HG02970 (cell line): ENCODE measurements at regions not wholly inside any gene's neighbourhood (a gene's known extent, or its start where the extent isn't known, plus 50 kb on each side); places are given as distances from the start of the nearest gene placed in this dataset.

ENCODE experiments used
- ATAC-seq: cut with Tn5 transposase; IDR thresholded peaks from one replicate; pipeline ENCODE4 v1.9.1; 2021; ENCODE audit warnings: mild to moderate bottlenecking, moderate library complexity, moderate number of reproducible peaks; ENCODE audit not compliant: unreplicated experiment, low FRiP score

- ATAC-seq = no peak
Measured at GRCh38 chr4:136803433-136803832, 728.9 kb downstream of the PCDH18 start.

DNA sequence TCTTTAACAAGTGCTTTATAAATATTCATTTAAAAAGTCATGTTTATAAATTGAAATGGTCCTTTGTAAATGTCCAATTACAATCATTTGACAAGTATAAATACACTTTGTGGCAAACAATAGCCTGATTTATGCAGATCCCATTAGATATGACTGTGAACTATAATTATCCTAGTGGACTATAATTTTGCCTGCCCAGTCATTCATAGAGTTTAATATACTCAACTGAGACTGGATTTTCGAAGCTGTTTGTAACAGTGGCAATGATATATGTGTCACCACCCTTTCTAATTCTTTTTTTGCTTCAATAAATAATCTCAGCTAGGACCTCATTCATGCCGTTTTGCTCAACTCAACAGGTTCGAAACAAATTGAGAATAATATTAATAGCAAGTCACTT is 732.0 kb downstream of the PCDH18 start:
- ATAC-seq = no peak

GRCh38 chr4:136796953-136797352 is 735.3 kb downstream of the PCDH18 start:
- ATAC-seq = no peak

GRCh38 chr4:136793848-136794247 is 738.4 kb downstream of the PCDH18 start:
- no peak for ATAC-seq

DNA sequence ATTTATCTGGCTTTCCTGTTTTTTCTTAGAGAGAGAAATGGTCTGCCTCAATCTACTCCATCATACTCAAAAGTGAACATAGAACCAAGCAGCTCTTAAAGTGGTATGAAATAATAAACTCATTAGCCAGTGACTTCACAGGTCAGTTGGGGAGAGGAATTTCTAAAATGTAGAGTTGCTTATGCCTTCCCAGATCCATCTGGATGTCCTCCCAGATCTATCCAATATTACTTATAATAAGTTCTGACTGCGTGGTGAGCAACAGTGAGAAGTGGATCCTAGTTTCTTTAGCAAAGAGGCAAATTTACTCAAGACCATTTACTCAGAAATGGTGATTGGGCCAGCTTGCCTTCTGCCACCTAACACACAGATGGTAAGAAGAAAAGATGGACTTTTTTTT is 748.0 kb downstream of the PCDH18 start:
- no peak for ATAC-seq

- no peak for ATAC-seq
Measured at GRCh38 chr4:136769717-136770116, 762.6 kb downstream of the PCDH18 start.

- ATAC-seq = no peak
Measured at GRCh38 chr4:136768925-136769275, 763.4 kb downstream of the PCDH18 start.

DNA sequence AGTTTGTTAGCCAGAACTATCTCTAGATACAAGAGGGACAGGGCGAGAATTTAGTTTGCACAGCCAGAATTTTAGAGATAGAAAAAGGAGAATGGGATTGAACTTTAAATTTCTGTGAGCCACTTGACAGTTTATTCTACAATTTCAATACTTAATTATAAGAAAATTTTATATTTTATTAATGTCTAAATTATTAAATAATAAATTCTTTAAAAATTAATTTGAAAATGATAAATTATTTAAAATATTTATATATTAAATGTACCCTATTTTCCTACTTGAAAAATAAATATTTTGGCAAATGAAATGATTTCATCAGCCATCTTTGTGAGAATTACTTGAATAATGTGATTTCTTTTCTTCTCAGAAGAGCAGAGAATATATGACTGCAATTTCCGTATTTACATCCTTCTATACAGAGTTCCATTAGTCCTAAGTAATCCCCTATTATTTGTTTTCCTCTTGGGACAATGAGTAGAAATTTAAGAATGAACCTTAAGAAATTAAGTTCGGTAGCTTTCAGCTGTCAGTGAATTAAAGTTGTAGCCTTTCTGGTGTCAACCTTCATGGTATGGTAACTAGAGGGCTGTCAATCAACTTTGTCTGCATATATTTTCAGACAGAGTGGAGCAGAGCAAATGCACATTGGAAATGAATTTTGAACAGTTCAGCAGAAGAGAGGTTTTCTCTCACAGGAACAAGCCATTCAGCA is 763.9 kb downstream of the PCDH18 start:
- ATAC-seq = no peak

GRCh38 chr4:136763919-136764318 is 768.4 kb downstream of the PCDH18 start:
- no peak for ATAC-seq

DNA sequence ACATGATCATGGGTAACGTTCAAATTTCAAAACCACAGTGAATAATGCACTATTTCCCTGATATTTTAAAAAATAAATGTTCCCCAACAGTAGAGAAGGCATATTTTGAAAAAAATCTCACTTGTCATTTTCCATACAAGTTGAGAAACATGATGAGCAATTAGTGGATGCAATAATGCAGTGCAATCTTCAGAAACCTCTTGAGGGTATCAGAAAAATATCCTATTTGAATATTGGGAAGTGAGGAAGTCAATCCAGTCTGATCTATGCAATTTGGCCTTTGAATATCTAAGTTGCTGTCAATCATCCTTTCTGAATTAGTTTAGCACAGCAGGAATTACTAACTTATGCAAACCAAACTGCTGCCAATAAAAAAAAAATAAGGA is 776.8 kb downstream of the PCDH18 start:
- ATAC-seq = no peak

- ATAC-seq = no peak
Measured at GRCh38 chr4:136754810-136755530, 777.3 kb downstream of the PCDH18 start.

DNA sequence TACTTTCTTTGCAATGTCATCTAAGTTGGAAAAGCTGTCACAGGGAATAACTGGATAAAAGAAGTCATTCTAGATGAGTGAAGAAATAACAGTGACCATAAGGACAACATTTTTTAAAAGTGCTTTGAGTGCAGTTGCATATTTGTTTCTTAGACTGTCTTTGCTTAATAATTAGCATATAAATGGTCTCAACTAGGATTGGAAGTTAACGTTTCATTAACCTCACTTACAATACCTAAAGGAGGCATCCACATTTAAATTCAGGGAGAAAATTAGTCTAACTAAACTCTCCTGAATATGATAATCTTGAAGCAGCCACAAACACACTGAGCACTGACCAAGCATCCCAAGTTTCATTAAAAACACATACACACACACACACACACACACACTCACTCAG is 780.7 kb downstream of the PCDH18 start:
- ATAC-seq = no peak

DNA sequence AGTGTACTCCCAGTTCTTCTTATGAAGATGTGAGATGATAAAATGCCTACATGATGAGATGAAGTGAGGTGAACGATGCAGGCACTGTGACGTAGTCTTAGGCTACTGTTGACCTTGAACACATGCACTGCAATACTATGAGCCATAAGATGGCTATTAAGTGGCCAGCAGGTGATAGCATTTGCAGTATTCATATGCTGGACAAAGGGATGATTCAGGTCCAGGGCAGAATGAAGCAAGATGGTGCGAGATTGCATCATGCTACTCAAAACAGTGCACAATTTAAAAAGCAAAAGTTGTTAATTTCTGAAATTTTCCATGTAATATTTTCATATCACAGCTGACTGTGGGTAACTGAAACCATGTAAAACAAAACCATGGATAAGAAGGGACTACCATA is 781.4 kb downstream of the PCDH18 start:
- no peak for ATAC-seq

DNA sequence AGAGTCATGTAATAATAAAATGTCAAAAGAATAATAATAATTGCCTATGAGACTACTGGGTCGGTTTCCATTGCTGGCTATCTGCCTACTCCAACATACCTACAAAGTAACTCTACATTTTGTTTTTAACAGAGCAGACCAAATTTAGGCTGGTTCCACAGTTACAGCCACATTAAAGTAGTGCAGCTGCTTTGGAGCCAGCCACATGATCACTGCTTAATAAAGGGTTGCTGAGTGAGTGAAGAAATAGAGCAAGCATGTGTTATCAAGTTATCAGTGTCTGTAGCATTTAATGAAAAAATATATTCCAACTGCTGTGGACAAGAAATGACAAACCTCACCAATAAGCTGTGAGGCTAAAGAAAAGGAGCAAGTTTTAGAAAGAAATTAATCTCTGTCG is 782.3 kb downstream of the PCDH18 start:
- ATAC-seq = no peak

DNA sequence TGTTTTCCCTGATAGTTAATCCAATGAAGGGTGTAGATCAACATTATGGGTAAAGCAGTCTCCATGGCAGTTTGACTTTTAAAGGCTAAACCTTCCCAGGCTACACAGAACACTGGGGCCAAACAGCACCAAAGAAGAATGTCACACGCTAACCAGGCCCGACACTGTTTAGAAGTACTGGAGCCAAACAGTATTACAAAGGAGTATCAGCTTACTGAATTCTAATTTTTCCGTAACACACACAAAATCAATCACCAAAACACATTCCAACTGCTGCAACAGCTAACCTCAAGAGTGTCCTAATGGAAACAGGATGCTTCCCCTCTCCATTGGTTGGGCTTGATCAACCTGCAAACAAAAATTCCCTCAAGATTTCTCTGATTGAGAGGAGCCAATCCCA is 783.5 kb downstream of the PCDH18 start:
- ATAC-seq = no peak

DNA sequence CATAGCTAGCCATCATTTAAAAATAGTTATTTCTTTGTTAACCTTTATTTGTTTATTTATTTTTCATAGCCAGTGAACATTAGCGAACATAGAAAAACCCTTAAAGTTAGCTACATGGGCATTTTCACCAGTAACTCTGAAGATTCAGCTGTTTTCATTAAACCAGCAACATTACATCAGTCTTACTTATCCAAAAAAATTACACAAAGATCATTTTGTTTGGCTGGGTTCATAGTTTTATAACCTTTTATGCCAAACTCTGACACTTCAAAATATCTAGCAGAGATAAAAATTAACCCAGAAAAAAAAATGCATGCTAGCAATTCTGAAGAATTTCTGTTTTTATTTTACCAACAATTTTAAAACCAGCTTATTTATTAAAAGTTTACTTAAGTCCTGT is 784.1 kb downstream of the PCDH18 start:
- ATAC-seq = no peak

DNA sequence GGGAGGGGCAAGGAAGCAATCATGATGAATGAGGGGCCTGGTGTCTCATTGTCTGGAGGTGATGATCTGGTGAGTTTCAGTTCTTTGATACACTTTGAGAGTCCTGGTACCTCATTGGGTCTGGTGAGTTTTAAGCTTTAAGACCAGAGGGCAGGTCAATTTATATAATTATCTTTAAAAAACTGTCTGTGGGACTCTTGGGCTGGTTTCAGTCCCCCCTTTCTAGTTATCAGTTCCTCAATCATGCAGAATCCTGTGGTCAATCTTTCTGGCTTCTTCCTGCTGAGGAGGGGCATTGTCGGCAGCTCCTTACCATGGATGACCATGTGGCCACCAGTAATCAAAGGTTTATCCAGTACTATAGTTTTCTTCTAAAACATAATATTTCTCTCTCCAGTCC is 789.1 kb downstream of the PCDH18 start:
- no peak for ATAC-seq

GRCh38 chr4:136742333-136742732 is 790.0 kb downstream of the PCDH18 start:
- ATAC-seq = no peak

DNA sequence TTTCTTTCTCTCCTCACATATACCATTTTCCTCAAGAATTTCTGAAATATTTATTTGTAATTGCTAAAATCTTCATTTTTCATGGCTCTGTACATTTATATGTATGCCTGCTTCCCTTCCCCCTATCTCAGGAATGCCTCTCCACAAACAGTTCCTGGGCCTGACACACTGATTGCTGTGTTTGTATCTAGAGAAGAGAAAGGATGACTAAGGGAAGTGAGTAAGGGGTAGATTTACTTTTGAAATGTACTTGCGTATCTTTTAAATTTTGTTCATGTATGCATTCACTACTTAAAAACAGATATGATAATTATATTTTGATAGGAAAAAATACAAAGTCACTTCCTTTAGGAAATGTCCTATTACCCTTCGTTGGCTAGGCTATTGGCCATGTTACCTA is 790.8 kb downstream of the PCDH18 start:
- ATAC-seq = no peak

- ATAC-seq = no peak
Measured at GRCh38 chr4:136740326-136740725, 792.0 kb downstream of the PCDH18 start.

- no peak for ATAC-seq
Measured at GRCh38 chr4:136737066-136737465, 795.2 kb downstream of the PCDH18 start.

- no peak for ATAC-seq
Measured at GRCh38 chr4:136731025-136731424, 801.3 kb downstream of the PCDH18 start.
